ENCODE measurements at regions not wholly inside any gene's neighbourhood (a gene's known extent, or its start where the extent isn't known, plus 50 kb on each side); places are given as distances from the start of the nearest gene placed in this dataset.

DNA sequence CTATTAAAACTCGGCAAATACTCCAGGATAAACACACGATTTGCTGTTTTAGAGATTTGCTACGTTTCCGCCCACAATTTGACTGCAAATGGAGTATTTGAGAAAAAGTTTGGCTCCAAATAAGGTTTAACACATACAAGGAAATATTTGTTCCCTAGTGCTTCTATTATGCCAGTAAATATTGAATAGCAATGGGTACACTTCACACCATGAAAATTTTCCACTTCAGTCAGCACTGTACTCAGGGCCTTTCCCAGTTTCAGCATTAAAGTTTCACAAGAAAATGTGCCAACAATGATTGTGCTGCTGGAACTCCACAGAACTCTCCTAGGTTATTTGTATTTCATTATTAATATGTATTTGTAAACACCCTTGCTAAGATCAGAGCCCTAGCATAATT is 498.0 kb downstream of the TBL1XR1 start:
- Mint-ChIP-seq H3K4me3 (no peak overlapping the region), H3K9me3 (peaks cover 3% of the 10 kb centered on the region), H3K36me3 (ENCODE audit: low read depth) (no peaks in the 10 kb centered on the region), H3K27me3 (ENCODE audit: insufficient read depth) (peaks cover 2% of the 10 kb centered on the region), H3K27ac (no peak overlapping the region), H3K4me1 (ENCODE audit: low read depth) (no peaks in the 10 kb centered on the region)
- intact Hi-C loops (cut with micrococcal nuclease), result no loop called here
- no peak for DNase-seq (ENCODE audit: low spot score)

GRCh38 chr3:176697284-176697889 is 499.9 kb downstream of the TBL1XR1 start:
- H3K4me3 Mint-ChIP-seq, result no peak overlapping the region
- H3K27me3 Mint-ChIP-seq (ENCODE audit: insufficient read depth), result peaks cover 2% of the 10 kb centered on the region
- no peak overlapping the region for H3K27ac Mint-ChIP-seq
- H3K4me1 Mint-ChIP-seq (ENCODE audit: low read depth), result no peaks in the 10 kb centered on the region
- no peaks in the 10 kb centered on the region for H3K36me3 Mint-ChIP-seq (ENCODE audit: low read depth)
- H3K9me3 Mint-ChIP-seq, result no peaks in the 10 kb centered on the region
- DNase-seq (ENCODE audit: low spot score), result no peak
- intact Hi-C loops (cut with micrococcal nuclease), result no loop called here

DNA sequence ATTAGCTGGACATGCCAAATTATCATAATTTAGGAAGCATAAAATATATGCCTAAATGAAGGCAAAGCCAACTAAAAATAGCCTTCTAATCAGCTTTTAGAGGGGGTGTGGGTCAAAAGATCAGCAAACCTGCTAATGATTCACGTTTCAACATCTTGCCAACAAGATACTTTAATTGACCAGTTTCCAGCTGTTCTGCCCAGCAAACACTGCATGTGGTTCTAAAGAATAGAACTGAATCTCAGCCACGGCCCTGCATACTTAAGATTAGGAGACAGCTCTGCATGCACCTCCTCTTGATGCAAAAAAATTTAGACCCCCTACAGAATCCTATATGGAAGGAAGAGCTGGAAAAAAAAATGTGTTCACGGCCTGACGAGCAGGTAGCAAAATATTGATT is 500.5 kb downstream of the TBL1XR1 start:
- Mint-ChIP-seq H3K9me3 (no peaks in the 10 kb centered on the region), H3K27me3 (ENCODE audit: insufficient read depth) (peaks cover 2% of the 10 kb centered on the region), H3K27ac (no peak overlapping the region), H3K36me3 (ENCODE audit: low read depth) (no peaks in the 10 kb centered on the region), H3K4me1 (ENCODE audit: low read depth) (no peaks in the 10 kb centered on the region), H3K4me3 (no peak overlapping the region)
- DNase-seq (ENCODE audit: low spot score), result no peak
- intact Hi-C loops (cut with micrococcal nuclease), result no loop called here

DNA sequence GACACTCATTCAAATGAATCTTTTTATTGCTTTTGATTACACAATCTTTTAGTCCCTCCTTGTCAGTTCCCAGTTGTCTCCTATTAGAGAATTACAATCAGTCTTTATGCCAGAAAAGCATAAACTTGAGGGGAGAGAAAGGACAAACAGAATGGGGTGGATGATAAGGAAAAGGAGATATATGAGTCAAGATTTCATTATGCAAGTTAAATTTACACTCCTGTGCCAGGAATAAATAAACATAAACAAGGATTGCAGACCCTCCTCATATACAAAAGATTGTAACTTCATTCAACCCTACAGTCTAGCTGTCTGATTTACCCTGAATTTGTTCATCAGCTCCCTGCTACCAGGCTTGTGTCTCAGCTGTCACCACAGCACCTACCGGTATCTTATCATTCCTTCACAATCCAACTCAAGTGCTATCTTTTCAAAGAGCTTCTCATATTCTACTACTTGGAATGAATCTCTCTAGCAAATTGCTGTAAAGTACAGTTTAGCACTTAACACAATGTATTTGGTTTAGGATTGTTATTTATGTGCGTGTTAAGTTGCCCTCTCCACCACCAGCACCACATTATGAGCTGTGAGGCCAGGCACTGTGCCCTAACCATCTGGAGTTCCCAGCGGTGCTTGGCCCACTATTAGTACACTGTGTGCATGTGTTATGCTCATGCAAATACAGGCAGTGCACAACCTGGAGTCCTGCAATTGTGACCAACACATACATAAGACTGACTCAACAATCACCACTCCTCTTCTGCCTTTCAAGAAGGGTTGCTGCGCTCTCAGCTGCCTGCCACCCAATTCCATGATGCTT is 504.1 kb downstream of the TBL1XR1 start:
- Mint-ChIP-seq H3K9me3 (no peaks in the 10 kb centered on the region), H3K4me3 (no peak overlapping the region), H3K36me3 (ENCODE audit: low read depth) (no peaks in the 10 kb centered on the region), H3K27me3 (ENCODE audit: insufficient read depth) (no peaks in the 10 kb centered on the region), H3K27ac (no peak overlapping the region), H3K4me1 (ENCODE audit: low read depth) (no peaks in the 10 kb centered on the region)
- intact Hi-C loops (cut with micrococcal nuclease), result no loop called here
- no peak for DNase-seq (ENCODE audit: low spot score)

DNA sequence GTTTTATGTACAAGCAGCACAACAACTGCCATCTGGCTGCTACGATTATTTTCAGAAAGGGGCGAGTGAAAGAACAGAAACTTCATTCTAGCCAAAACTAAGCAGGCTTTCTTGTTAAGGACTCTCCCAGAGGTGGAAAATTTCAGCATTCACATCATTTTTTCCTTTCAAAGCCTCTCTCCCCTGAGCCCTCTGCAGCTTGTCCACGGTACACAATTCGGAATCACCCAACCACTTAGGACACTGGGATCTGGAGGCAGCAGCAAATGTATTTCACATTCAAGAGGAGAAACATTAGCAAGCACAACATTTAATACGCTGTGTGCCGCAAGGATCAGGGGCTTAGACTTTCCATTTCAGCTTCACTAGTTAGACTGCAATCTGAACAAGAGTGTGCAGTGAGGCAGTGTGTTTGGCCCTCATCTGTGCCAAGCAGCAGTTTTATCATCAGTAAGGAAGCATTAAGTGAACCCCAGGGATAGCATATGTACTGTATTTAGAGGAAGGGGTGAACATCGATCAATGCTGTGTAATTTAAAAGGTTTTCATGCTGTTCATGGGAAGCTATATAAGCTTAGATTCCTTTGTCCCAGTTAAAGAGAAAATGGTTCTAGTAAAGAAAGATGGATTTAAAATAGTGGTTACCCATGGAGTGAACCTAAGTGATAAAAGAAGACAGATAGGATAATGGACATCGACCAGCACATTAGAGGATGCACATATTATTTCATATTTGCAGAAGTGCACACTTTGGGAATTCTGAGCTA is 504.9 kb downstream of the TBL1XR1 start:
- no peak overlapping the region for H3K4me3 Mint-ChIP-seq
- no peak for DNase-seq (ENCODE audit: low spot score)
- H3K27ac Mint-ChIP-seq, result no peak overlapping the region
- H3K4me1 Mint-ChIP-seq (ENCODE audit: low read depth), result no peaks in the 10 kb centered on the region
- intact Hi-C loops (cut with micrococcal nuclease), result no loop called here
- H3K9me3 Mint-ChIP-seq, result no peaks in the 10 kb centered on the region
- no peaks in the 10 kb centered on the region for H3K36me3 Mint-ChIP-seq (ENCODE audit: low read depth)
- H3K27me3 Mint-ChIP-seq (ENCODE audit: insufficient read depth), result no peaks in the 10 kb centered on the region

DNA sequence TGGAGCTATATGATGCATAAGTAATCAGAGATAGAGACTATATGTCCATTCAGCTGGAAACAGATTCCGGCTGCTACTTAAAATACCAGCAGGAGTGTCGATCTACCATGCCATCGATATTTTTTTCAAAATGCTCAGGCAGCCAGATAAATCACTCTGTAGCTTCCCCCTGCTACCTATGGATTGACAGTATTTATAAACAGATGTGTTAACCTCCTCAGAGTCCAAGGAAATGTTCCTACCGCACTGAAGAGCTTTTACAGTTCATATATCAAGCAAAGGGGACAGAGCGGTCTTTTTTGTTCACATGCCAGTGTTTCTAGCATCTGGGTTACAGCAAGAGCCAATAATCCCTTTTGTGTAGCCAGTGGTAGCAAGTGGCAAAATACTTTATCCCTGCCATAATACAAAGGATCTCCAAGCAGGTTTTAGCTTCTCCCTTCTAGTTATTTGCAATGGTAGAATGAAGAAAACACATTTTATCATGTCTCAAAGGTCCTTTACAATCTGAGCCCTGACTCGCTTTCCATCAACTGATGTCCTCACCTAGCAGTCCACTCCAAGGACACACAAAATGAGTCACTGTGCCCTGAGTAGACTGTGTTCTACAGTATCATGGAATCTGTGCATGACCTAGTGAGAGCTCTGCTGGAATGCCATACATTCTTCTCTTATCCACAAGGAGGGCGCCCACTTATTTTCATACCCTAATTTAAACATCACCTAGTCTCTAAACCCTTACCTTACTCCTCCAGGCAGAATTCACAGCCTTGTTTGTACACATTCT is 507.0 kb downstream of the TBL1XR1 start:
- Mint-ChIP-seq H3K27ac (no peak overlapping the region), H3K27me3 (ENCODE audit: insufficient read depth) (no peaks in the 10 kb centered on the region), H3K9me3 (no peaks in the 10 kb centered on the region), H3K4me1 (ENCODE audit: low read depth) (no peaks in the 10 kb centered on the region), H3K4me3 (no peak overlapping the region), H3K36me3 (ENCODE audit: low read depth) (no peaks in the 10 kb centered on the region)
- intact Hi-C loops (cut with micrococcal nuclease), result no loop called here
- DNase-seq (ENCODE audit: low spot score), result no peak

GRCh38 chr3:176687754-176688153 is 509.5 kb downstream of the TBL1XR1 start:
- no peaks in the 10 kb centered on the region for H3K36me3 Mint-ChIP-seq (ENCODE audit: low read depth)
- no peaks in the 10 kb centered on the region for H3K27me3 Mint-ChIP-seq (ENCODE audit: insufficient read depth)
- H3K4me3 Mint-ChIP-seq, result no peak overlapping the region
- no peak overlapping the region for H3K27ac Mint-ChIP-seq
- H3K9me3 Mint-ChIP-seq, result no peaks in the 10 kb centered on the region
- no peak for DNase-seq (ENCODE audit: low spot score)
- intact Hi-C loops (cut with micrococcal nuclease), result no loop called here
- no peaks in the 10 kb centered on the region for H3K4me1 Mint-ChIP-seq (ENCODE audit: low read depth)

DNA sequence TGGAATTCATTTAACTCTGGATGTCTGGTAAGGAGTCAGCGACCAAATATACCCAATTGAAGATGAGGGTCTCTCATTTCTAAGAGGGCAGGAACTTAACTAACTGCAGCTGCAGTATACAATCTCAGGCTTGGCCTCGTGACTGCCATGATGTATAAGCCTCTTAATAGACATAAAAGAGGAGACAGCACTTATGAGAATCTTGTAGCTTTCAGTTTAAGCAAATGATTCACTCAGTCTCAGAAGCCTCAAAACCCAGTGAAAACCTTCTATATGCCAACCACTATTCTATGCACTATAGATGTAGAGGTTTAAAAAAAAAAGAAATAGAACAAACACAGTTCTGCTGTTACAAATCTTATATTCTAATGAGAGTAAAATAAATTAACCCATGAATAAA is 513.9 kb downstream of the TBL1XR1 start:
- H3K4me1 Mint-ChIP-seq (ENCODE audit: low read depth), result no peaks in the 10 kb centered on the region

GRCh38 chr3:176663837-176664831 is 533.1 kb downstream of the TBL1XR1 start:
- Mint-ChIP-seq H3K36me3 (ENCODE audit: low read depth) (no peaks in the 10 kb centered on the region), H3K27me3 (ENCODE audit: insufficient read depth) (no peaks in the 10 kb centered on the region), H3K27ac (no peak overlapping the region), H3K4me3 (no peak overlapping the region), H3K4me1 (ENCODE audit: low read depth) (no peaks in the 10 kb centered on the region), H3K9me3 (no peaks in the 10 kb centered on the region)
- intact Hi-C loops (cut with micrococcal nuclease), result no loop called here
- DNase-seq (ENCODE audit: low spot score), result no peak

More for the DNA sequence above, 513.9 kb downstream of the TBL1XR1 start:
- Mint-ChIP-seq H3K4me3 (no peak overlapping the region), H3K9me3 (peaks cover 7% of the 10 kb centered on the region), H3K36me3 (ENCODE audit: low read depth) (no peaks in the 10 kb centered on the region), H3K27ac (no peak overlapping the region), H3K27me3 (ENCODE audit: insufficient read depth) (no peaks in the 10 kb centered on the region)
- no peak for DNase-seq (ENCODE audit: low spot score)
- intact Hi-C loops (cut with micrococcal nuclease), result no loop called here

GRCh38 chr3:176663387-176663786 is 533.9 kb downstream of the TBL1XR1 start:
- Mint-ChIP-seq H3K4me1 (ENCODE audit: low read depth) (no peaks in the 10 kb centered on the region), H3K36me3 (ENCODE audit: low read depth) (no peaks in the 10 kb centered on the region), H3K4me3 (no peak overlapping the region), H3K27me3 (ENCODE audit: insufficient read depth) (no peaks in the 10 kb centered on the region), H3K27ac (no peak overlapping the region), H3K9me3 (no peaks in the 10 kb centered on the region)
- intact Hi-C loops (cut with micrococcal nuclease), result no loop called here
- DNase-seq (ENCODE audit: low spot score), result no peak

DNA sequence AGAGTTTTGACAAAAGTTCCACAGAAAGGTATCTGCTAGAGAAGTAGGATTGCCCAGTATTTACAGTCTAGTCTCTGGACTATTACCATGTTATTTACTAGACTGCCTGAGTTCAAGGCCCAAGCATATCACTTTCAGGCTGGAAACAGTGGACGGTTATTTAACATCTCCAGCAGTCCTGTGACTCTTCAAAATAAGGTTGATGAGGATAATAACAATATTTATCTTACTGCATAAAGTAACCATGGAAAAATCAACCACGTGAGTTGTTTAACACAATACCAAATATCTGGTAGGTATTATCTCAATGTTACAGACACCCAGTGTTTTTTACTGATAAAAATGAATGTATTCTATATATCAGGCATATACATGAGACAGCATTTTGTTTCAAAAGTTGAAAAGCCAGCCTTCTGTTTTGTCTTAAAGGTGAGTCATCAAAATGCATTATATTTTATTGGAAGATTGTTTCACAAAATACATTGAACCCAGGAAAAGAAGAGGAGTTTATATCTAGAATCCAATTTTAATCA is 535.8 kb downstream of the TBL1XR1 start:
- Mint-ChIP-seq H3K4me3 (no peak overlapping the region), H3K27me3 (ENCODE audit: insufficient read depth) (no peaks in the 10 kb centered on the region), H3K4me1 (ENCODE audit: low read depth) (no peaks in the 10 kb centered on the region), H3K9me3 (no peaks in the 10 kb centered on the region), H3K36me3 (ENCODE audit: low read depth) (no peaks in the 10 kb centered on the region), H3K27ac (no peak overlapping the region)
- DNase-seq (ENCODE audit: low spot score), result no peak
- intact Hi-C loops (cut with micrococcal nuclease), result no loop called here

Data from activated T-helper 1 cell treated with anti-CD3 and anti-CD28 coated beads, Interleukin-12 subunit alpha, Interleukin-12 subunit beta, Interleukin-2, Interleukin-4 antibody, amounts not matched to agents 30 ng/mL and 10 ng/mL and 1 ng/mL, durations not matched to agents 14 hours and 24 hours and 36 hours (primary cell).